ENCODE measurements at regions not wholly inside any gene's neighbourhood (a gene's known extent, or its start where the extent isn't known, plus 50 kb on each side); places are given as distances from the start of the nearest gene placed in this dataset.

DNA sequence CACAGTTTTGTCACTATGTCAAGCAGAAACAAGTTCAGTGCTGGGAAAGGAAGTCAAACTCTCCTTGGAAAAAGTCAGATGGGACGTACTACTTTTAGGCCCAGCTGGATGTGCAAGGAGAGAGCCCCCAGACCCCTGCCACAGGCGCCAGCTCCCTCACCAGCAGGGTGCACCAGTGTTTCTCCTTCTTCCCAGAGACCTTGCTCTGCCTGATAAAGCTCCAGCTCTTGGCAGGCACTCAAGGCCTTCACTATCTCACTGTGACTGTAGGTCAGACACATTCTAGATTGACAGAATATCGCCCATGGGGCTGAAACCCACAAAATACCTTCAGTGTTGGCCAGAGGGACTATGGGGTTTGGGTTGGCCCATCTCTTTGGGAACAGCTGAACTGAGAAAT lies 54.8 kb upstream of the CHRNB4 start:
- TF ChIP-seq, protein P1, sequence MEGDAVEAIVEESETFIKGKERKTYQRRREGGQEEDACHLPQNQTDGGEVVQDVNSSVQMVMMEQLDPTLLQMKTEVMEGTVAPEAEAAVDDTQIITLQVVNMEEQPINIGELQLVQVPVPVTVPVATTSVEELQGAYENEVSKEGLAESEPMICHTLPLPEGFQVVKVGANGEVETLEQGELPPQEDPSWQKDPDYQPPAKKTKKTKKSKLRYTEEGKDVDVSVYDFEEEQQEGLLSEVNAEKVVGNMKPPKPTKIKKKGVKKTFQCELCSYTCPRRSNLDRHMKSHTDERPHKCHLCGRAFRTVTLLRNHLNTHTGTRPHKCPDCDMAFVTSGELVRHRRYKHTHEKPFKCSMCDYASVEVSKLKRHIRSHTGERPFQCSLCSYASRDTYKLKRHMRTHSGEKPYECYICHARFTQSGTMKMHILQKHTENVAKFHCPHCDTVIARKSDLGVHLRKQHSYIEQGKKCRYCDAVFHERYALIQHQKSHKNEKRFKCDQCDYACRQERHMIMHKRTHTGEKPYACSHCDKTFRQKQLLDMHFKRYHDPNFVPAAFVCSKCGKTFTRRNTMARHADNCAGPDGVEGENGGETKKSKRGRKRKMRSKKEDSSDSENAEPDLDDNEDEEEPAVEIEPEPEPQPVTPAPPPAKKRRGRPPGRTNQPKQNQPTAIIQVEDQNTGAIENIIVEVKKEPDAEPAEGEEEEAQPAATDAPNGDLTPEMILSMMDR (IDR thresholded peaks at IDR 0.05; ENCODE audit: insufficient read depth, low read length, missing control alignments): no peak
- no peak for DNase-seq (ENCODE audit: low read depth, low spot score)
- CTCF ChIA-PET: interaction anchor here (1.5 to 2.6 kb wide), 2 partner anchors 14 to 20 kb away, joined by 3 to 10 read pairs; no protein-coding TSS in a partner anchor
- POLR2A ChIA-PET: no interaction called here
- H3K4me3 ChIP-seq (ENCODE audit: low read depth, low read length): no peak overlapping the region

DNA sequence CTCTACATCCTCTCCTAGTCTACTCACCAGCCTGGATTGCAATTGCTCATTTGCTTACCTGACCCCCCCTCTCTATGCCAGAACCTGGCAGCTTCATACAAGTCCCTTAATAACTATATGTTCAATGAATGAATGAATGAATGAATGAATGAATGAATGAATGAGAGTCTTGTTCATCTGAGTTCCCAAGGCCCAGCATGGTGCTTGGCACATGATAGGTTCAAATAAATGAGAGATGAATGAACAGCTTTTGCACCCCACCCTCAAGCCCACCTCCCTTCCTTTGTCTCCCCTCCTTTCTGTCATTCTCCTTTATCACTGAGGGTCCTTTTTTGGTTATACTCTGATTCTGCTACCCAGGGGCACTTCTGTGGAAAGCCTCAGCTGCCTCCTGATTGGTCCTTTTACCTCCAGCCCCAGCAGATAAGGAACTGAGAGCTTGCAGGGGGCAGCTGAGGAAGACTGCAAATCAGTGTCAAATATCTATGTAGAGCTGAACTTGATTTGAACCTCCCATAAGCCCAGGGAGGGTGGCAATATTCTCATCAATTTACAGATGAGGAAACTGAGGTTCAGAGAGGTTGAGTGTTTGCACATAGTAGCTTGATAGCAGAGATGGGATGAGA lies 54.1 kb upstream of the CHRNB4 start:
- ChIA-PET POLR2A (no interaction called here), CTCF (interaction anchor here (1.5 to 2.6 kb wide), 2 partner anchors 14 to 19 kb away, joined by 3 to 10 read pairs; no protein-coding TSS in a partner anchor)
- no peak overlapping the region for H3K4me3 ChIP-seq (ENCODE audit: low read depth, low read length)
- TF ChIP-seq, protein P1 (IDR thresholded peaks at IDR 0.05; ENCODE audit: insufficient read depth, low read length, missing control alignments): no peak
- DNase-seq (ENCODE audit: low read depth, low spot score): no peak

DNA sequence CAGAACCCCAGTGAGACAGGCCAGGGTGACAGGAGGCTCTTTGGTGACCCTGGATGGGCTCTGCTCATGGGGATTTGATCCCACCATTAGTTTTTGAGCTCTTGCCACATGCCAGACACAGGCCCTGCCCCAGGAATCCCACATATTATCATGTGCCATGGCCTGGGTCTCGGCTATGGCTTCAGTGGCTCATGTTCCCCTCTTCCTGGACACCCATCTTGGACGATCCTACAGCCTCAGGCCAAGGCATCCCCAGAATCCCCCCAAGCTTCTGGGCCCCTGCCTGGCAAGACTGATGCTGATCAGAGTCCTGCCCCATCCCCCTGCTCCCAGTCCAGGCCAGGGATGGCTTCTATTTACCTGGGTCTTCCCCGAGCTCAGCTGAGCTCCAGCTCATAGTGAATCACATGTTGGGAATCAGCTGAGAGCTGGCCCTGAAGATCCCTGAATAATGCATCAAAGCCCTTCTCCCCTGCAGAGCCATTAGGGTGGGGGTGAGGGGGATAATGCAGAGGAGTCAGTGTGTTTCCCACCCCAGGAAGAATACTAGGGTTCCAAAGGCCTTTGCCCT lies 50.9 kb upstream of the CHRNB4 start:
- ChIA-PET POLR2A (no interaction called here), CTCF (interaction anchor here (1.0 to 3.2 kb wide), 2 partner anchors 18 to 35 kb away, joined by 5 to 17 read pairs; no protein-coding TSS in a partner anchor)
- no peak overlapping the region for H3K4me3 ChIP-seq (ENCODE audit: low read depth, low read length)
- no peak for DNase-seq (ENCODE audit: low read depth, low spot score)
- TF ChIP-seq, protein P1 (IDR thresholded peaks at IDR 0.05; ENCODE audit: insufficient read depth, low read length, missing control alignments): no peak

DNA sequence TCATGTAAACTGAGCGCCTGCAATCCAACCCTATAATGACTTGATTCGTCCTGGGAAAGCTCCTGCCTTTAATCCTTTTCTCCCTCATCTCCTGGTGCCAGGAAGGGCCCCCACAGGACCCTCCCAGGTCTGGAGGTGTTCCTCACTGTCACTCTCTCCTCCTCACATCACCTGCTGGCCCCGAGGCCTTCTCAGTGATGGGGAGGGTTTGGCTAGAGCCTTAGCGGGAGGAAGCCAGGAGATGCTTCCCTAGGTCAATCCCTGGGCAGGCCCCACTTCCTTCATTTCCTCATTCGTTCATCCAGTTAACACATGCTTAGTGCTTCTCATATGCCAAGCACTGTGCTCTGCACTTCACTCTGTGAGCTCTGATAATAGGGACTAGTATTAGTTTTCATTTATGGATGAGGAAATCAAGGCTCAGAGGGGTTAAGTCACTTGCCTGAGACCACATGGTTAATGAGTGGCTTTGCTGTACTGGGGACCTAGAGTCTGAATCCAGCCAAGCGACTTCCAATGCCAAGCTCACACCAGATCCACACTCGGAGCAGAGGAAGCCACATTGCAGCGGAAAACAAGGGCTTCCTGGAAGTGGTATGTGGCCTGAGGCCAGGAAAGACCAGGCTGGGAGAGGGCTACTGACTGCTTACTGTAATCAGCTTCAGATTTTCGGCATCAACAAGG lies 50.3 kb upstream of the CHRNB4 start:
- CTCF ChIA-PET: interaction anchor here (1.0 to 3.2 kb wide), 2 partner anchors 18 to 35 kb away, joined by 5 to 17 read pairs; no protein-coding TSS in a partner anchor
- TF ChIP-seq, protein P1 (IDR thresholded peaks at IDR 0.05; ENCODE audit: insufficient read depth, low read length, missing control alignments): no peak
- POLR2A ChIA-PET: no interaction called here
- H3K4me3 ChIP-seq (ENCODE audit: low read depth, low read length): no peak overlapping the region
- DNase-seq (ENCODE audit: low read depth, low spot score): no peak

All from AG04449 (cell line).